Immature natural killer cell (primary cell): ENCODE measurements at regions not wholly inside any gene's neighbourhood (a gene's known extent, or its start where the extent isn't known, plus 50 kb on each side); places are given as distances from the start of the nearest gene placed in this dataset.

Source experiments
- DNase-seq, 3 donors: peaks; one replicate each; pipeline ENCODE4 v3.0.0; 2022; ENCODE audit warnings: mixed read lengths in 1 of 3
- H3K27ac Mint-ChIP-seq, 6 donors: one replicate each; pipeline ENCODE4 v1.8.0; 2020; ENCODE audit warnings: mixed read lengths in 6 of 6, mild to moderate bottlenecking in 5 of 6, inconsistent platforms in 4 of 6, moderate library complexity in 3 of 6
- H3K27me3 Mint-ChIP-seq, 3 donors: one replicate each; pipeline ENCODE4 v1.8.0; 2020 to 2021; ENCODE audit warnings: low read depth in 3 of 3, mild to moderate bottlenecking in 3 of 3, mixed read lengths in 3 of 3, moderate library complexity in 3 of 3, inconsistent platforms in 1 of 3
- H3K36me3 Mint-ChIP-seq, 3 donors: one replicate each; pipeline ENCODE4 v1.8.0; 2020; ENCODE audit warnings: mixed read lengths in 3 of 3, inconsistent platforms in 2 of 3, mild to moderate bottlenecking in 2 of 3
- H3K4me1 Mint-ChIP-seq, 2 donors: one replicate each; pipeline ENCODE4 v1.8.0; 2020; ENCODE audit warnings: inconsistent platforms in 2 of 2, mild to moderate bottlenecking in 2 of 2, mixed read lengths in 2 of 2, moderate library complexity in 1 of 2
- H3K4me3 Mint-ChIP-seq, 5 donors: one replicate each; pipeline ENCODE4 v1.8.0; 2020; ENCODE audit warnings: mild to moderate bottlenecking in 5 of 5, mixed read lengths in 5 of 5, inconsistent platforms in 3 of 5, moderate library complexity in 3 of 5
- H3K9me3 Mint-ChIP-seq, 6 donors: one replicate each; pipeline ENCODE4 v1.8.0; 2020; ENCODE audit warnings: mild to moderate bottlenecking in 6 of 6, mixed read lengths in 6 of 6, inconsistent platforms in 4 of 6, moderate library complexity in 3 of 6

DNA sequence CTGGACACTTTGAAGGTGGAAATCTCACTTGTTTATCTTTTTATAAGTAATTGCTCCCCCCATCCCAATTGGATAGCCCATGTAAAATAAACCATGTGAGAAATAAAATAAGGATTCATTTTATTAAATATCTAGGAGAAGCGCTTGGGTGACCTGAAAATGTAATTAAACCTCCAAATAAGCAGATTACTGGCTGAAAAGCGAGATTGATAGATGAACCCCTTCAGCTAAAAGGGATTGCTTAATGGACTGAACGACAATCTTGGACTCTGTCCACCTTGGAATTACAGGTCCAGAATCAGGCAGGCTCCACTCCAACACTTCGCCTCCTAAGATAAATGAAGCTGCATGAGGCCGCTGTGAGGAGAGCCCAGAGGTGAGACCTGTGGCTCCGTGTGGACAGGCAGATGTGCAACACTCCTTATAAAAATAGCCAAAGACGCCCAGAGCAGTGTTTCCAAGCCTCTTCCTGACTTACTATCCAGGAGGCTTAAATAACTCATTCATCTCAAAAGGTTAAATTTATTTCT, 441.5 kb downstream of the MTX2 start:
- no peak overlapping the region for H3K4me3 Mint-ChIP-seq
- no peaks in the 10 kb centered on the region for H3K9me3 Mint-ChIP-seq
- H3K27ac Mint-ChIP-seq = no peak overlapping the region
- H3K4me1 Mint-ChIP-seq = no peaks in the 10 kb centered on the region
- H3K36me3 Mint-ChIP-seq = no peaks in the 10 kb centered on the region
- DNase-seq = no peak
- peaks cover 2 to 7% (median 7%) of the 10 kb centered on the region in 3 donors for H3K27me3 Mint-ChIP-seq

DNA sequence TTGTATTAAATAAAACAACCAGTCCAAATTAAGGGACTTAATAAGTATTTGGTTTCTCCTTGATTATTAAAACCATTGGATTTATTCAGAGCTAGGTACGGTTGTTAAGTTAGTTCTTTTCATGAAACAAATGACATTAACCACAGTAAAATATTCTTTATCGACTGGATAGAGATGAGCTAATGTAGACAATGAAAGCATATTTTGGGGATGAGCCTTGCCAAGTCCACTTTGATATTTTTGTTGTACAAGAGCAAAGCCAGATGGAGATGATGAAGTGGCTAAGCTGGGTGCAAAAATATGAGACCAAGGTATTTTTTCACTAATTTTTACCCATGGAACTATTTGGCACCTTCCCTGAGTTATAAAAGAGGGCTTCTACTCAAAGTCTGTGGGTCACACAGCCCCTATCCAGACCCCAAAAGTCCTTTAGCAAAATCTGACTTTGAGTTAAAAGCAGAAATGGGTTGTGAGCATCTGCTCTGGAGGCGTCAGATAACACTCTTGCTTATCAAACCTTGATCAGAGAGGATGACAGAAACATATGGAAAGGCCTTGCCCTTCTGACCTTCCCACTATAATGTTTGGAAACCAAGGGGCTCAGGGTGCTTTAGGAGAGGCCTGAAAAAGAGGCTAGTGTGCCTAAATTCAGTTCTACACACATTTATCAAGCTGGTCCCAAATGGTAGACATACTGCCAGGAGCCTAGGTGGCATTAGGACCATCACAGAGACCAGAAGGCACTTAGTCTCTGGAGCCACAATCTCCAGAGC, 456.8 kb downstream of the MTX2 start:
- no peak for DNase-seq
- H3K4me1 Mint-ChIP-seq = no peaks in the 10 kb centered on the region
- H3K27ac Mint-ChIP-seq = no peak overlapping the region
- H3K9me3 Mint-ChIP-seq = no peaks in the 10 kb centered on the region
- no peak overlapping the region for H3K4me3 Mint-ChIP-seq
- H3K27me3 Mint-ChIP-seq = peaks cover 2 to 8% (median 3%) of the 10 kb centered on the region in 3 donors
- H3K36me3 Mint-ChIP-seq = peaks cover 0 to 6% (median 0%) of the 10 kb centered on the region in 3 donors

DNA sequence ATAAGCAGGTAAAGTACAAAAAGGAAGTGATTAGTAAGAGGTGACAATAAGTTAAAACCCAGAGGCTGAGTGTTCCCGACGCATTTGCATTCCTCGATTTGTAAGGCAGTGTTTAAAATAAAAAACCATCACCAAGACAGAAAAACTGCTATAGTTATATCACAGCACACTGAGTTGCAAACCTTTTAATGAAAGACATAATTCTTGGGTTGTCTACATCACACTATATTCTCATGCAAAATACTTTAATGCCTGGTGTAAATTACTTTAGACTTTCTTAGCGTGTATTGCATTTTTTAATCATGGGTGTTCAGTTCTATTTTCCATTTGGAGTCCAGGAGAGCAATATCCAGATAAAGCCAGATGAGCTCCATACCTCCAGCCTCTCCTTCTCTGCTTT, 458.5 kb downstream of the MTX2 start:
- Mint-ChIP-seq H3K27me3 (peaks cover 2 to 8% (median 3%) of the 10 kb centered on the region in 3 donors), H3K4me3 (no peak overlapping the region), H3K4me1 (no peaks in the 10 kb centered on the region), H3K9me3 (no peaks in the 10 kb centered on the region), H3K36me3 (no peaks in the 10 kb centered on the region), H3K27ac (no peak overlapping the region)
- DNase-seq = no peak

DNA sequence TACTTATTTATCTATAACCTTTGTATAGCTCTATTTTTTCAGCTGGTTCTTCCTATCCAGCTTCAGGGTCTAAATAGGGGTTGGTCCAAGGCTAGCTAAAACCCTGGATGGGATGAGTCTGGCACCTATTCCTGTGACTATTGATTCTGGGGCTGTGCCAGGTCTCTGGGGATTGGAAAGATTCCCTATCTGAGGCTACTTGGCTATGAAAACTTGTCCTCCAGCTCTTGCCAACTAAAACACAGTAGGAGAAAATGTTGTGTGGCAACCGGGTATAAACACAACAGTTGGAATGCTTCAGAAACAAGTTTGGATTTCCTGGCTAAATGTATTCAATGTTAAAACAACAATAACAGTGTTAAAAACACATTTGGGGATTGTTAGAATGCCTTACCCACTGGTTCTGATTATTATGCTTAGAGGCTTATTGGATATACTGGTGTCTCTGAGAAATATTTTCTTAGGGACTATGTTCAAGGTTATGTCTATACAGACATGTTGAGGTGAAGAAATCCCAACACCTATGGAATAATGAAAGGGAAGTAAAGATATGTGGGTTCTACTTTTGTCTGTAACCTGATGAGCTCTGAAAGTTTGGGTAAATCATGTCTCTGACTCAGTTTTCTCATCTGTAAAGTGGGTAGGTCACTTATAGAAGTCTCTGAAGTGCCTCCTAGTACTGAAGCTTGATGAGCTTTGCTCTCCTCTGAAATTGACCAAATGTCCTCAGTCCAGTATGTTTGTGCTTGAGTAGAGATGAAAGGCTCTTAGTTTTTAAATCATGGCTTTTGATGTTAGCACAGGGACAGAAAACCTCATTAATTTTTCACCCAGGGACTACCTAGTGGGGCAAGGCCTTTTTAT, 460.7 kb downstream of the MTX2 start:
- no peaks in the 10 kb centered on the region for H3K9me3 Mint-ChIP-seq
- DNase-seq = no peak
- no peaks in the 10 kb centered on the region for H3K36me3 Mint-ChIP-seq
- H3K4me1 Mint-ChIP-seq = no peaks in the 10 kb centered on the region
- H3K27ac Mint-ChIP-seq = no peak overlapping the region
- no peak overlapping the region for H3K4me3 Mint-ChIP-seq
- peaks cover 0 to 8% (median 2%) of the 10 kb centered on the region in 3 donors for H3K27me3 Mint-ChIP-seq

DNA sequence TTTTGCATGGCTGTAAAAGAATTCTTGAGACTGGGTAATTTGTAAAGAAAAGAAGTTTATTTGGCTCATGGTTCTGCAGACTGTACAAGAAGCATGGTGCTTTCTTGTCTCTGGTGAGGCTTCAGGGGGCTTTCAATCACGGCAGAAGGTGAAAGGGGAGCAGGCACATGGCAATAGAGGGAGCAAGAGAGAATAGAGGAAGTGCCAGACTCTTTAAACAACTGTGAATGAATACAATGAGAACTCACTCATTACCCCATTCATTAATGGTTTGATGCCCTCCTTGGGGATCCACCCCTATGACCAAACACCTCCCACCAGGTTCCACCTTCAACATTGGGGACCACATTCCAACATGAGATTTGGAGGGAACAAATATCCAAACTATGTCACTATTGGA, 463.5 kb downstream of the MTX2 start:
- Mint-ChIP-seq H3K27me3 (peaks cover 0 to 13% (median 2%) of the 10 kb centered on the region in 3 donors), H3K36me3 (no peaks in the 10 kb centered on the region), H3K27ac (no peak overlapping the region), H3K4me1 (no peaks in the 10 kb centered on the region), H3K9me3 (no peaks in the 10 kb centered on the region), H3K4me3 (no peak overlapping the region)
- DNase-seq = no peak

DNA sequence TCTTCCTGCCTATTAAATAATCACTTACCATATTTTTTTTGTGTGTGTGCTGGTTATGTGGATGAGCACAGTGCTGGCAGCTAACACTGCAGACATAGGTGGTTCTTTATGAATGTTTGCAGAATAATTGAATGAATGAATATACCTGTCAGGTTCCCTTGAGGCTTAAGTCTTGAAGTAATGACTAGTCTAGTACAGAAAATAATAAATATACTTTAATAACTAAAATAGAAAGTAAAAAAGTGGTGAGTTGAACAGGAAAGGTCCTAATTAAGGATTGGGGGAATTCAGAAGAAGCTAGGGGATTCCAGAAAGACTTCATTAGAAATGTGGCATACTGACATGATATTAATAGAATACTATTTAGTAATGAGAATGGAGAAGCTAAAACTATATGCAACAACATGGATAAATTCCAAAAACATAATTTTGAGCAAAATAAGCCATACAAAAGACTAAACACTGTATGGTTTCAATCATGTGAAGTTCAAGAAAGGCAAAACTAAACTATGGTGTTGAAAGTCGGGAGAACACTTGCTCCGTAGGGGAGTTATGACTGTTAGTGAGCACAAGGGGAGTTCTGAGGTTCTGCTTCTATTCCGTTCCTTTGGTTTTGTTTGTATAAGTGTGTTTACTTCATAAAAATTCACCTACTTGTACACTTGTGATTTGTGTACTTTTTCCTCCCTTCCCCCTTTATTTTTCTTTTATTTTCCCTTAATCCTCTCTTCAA, 464.6 kb downstream of the MTX2 start:
- peaks cover 0 to 11% (median 8%) of the 10 kb centered on the region in 3 donors for H3K27me3 Mint-ChIP-seq

DNA sequence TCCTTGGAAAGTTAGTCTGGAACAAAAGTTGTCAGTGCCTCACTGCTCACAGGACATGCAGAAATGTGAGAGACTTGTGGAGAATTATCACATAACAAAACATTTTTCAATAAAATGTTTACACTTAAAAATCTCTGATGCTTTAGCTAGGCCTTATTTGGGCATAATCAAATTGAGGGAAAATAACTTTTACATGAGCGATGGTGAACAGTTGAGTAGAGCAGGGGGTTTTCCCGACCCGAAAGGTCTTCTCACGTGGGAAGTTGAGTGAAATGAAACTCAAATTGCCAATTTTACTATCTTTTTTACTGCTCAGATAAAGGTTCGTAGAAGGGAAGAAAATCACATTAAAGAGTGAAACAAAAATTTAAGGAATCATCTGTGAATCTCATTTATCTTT, 465.6 kb downstream of the MTX2 start:
- no peak for DNase-seq
- Mint-ChIP-seq H3K9me3 (peaks cover 0 to 3% (median 0%) of the 10 kb centered on the region in 6 donors), H3K4me3 (no peak overlapping the region), H3K36me3 (no peaks in the 10 kb centered on the region), H3K4me1 (peaks cover 0 to 7% of the 10 kb centered on the region in 2 donors), H3K27ac (no peak overlapping the region), H3K27me3 (peaks cover 0 to 8% (median 8%) of the 10 kb centered on the region in 3 donors)

More for the DNA sequence above, 464.6 kb downstream of the MTX2 start:
- Mint-ChIP-seq H3K36me3 (no peaks in the 10 kb centered on the region), H3K4me1 (peaks cover 0 to 3% of the 10 kb centered on the region in 2 donors), H3K27ac (no peak overlapping the region), H3K9me3 (peaks cover 0 to 3% (median 0%) of the 10 kb centered on the region in 6 donors), H3K4me3 (no peak overlapping the region)
- DNase-seq = no peak

DNA sequence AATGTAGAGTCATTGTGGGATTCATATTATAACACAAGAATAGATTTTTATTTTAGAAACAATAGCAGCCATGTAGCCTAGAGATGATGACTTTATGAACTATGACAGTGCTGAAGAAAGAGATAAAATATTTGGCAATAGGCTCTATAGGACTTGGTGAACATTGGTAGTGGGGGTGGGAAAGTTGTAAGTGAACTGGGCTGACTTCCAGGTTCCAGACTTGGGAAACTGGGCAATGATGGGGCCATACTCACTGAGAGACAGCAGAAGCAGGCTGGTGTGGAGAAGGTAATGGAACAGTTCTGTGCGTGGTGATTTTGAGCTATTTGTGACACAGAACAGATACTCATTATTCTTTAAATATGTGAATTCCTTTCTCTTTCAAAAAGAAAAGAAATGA, 470.3 kb upstream of the HNRNPA3 start:
- Mint-ChIP-seq H3K27ac (no peak overlapping the region), H3K4me1 (peaks cover 3 to 14% of the 10 kb centered on the region in 2 donors), H3K9me3 (peaks cover 0 to 3% (median 0%) of the 10 kb centered on the region in 6 donors), H3K4me3 (no peak overlapping the region), H3K36me3 (no peaks in the 10 kb centered on the region), H3K27me3 (peaks cover 2 to 14% (median 6%) of the 10 kb centered on the region in 3 donors)
- DNase-seq = no peak

DNA sequence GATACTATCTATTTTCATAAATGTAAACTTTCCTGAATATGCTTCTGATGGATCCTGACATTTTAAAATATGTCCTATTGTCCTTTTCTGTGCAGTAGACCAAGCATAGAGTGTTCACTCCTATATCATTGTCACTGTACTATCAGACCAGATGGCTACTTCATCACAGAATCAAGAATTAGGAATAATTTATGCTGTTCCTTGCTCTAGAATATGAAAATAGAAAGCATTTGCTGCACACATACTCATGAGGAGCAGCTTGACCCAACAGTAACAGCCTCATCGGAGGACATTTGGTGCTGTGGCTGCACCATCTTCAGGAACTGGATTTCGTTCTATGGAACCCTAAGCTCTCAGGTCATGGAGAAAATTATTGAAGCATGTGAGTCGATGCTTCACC, 468.9 kb upstream of the HNRNPA3 start:
- DNase-seq = no peak
- Mint-ChIP-seq H3K27ac (no peak overlapping the region), H3K4me1 (peaks cover 3 to 13% of the 10 kb centered on the region in 2 donors), H3K4me3 (no peak overlapping the region), H3K9me3 (no peaks in the 10 kb centered on the region), H3K27me3 (peaks cover 2 to 12% (median 4%) of the 10 kb centered on the region in 3 donors), H3K36me3 (no peaks in the 10 kb centered on the region)

DNA sequence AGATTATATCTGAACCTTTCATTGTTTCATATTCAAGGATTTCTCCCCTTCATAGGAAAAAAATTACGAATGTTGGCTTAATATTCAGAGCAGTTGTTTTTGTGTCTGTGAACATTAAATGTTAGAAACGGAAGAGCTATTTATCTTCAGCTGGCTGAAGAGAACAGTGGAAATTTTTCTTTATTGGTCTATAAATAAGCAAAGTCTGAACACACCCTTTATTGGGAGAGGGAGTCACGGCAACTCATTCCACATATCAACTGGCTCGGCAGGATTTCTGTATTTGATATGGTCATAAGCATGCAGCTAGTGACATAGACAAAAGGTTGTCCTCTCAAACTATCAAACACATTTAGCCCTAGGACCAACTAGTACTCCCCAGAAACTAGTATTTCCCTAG, 468.4 kb upstream of the HNRNPA3 start:
- no peaks in the 10 kb centered on the region for H3K36me3 Mint-ChIP-seq
- H3K4me1 Mint-ChIP-seq = peaks cover 3 to 8% of the 10 kb centered on the region in 2 donors
- no peak for DNase-seq
- peaks cover 2 to 12% (median 2%) of the 10 kb centered on the region in 3 donors for H3K27me3 Mint-ChIP-seq
- H3K4me3 Mint-ChIP-seq = no peak overlapping the region
- H3K9me3 Mint-ChIP-seq = no peaks in the 10 kb centered on the region
- H3K27ac Mint-ChIP-seq = no peak overlapping the region

DNA sequence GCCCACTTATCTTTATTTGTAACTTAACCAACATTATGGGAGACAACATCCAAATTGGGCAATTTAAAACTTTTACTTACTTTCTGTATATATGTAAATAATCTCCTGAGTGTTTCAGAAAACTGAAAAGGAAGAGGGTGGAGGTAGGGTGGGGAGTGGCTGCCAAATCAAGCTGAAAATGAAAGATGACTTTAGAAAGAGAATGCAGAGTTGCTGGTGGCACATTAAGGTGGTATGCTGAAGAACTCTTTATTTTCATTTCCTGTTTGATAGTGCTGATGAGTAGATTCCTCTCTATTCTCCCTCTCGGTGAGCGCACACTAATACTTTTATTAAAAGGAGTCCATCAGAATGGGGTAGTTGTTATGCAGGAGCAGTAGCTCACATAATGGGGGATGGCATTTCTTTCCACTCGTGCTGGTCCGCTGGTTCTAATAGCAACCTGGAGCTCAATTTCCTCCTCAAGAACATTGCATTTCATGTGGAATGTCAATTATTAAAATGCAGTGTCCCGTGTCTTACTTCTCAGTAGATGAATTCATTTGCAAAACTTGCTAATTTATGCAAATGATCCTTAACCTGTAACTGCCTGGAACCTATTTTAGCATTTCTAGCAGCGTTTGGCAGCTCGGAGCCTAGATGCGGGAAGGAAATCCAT, 466.9 kb upstream of the HNRNPA3 start:
- Mint-ChIP-seq H3K9me3 (no peaks in the 10 kb centered on the region), H3K4me1 (peaks cover 5 to 8% of the 10 kb centered on the region in 2 donors), H3K36me3 (no peaks in the 10 kb centered on the region), H3K4me3 (no peak overlapping the region), H3K27me3 (peaks cover 2 to 12% (median 6%) of the 10 kb centered on the region in 3 donors), H3K27ac (no peak overlapping the region)
- DNase-seq = no peak

DNA sequence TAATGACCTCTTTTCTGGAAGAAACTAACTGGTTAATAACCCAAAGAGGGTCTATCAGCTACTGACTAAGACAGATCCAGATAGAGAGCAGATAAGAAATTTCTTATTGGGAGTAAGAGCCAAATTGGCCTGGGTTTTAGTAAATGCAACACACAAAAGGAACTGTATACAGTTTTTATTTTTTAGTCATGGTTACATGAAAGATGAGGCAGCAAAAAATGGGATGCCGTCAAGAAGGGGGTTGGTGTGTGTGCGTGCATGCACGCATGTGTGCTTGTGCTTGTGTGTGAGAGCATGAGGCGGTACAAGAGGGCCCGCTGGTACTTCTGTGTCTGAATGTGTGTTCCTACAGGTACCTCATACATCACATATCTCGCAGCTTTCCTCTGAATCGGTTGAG, 466.2 kb upstream of the HNRNPA3 start:
- Mint-ChIP-seq H3K27me3 (peaks cover 2 to 10% (median 6%) of the 10 kb centered on the region in 3 donors), H3K36me3 (no peaks in the 10 kb centered on the region), H3K4me1 (peaks cover 6 to 8% of the 10 kb centered on the region in 2 donors), H3K9me3 (no peaks in the 10 kb centered on the region), H3K4me3 (no peak overlapping the region), H3K27ac (no peak overlapping the region)
- DNase-seq = no peak

DNA sequence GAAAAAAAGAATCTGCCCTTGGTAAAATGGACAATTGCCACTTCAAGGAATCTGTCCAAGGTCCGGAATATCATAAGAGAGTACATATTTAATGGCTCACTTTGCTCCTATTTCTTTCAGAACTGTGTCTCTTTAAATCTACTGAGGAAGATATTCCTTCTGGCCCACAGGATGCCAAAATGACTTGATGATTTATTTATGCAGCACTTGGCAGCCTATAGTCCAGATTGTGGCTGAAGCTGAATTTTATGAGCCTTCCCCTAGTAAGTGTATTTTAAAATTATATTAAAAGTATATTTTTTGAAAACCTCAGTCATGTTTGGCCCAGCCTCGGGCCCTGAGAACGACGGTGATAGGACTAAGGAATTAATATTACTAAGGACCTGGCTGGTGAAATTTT, 465.1 kb upstream of the HNRNPA3 start:
- H3K4me1 Mint-ChIP-seq = peaks cover 6 to 8% of the 10 kb centered on the region in 2 donors

More for the DNA sequence above, 465.1 kb upstream of the HNRNPA3 start:
- DNase-seq = no peak
- peaks cover 0 to 7% (median 4%) of the 10 kb centered on the region in 3 donors for H3K27me3 Mint-ChIP-seq
- H3K9me3 Mint-ChIP-seq = no peaks in the 10 kb centered on the region
- H3K27ac Mint-ChIP-seq = no peak overlapping the region
- H3K36me3 Mint-ChIP-seq = no peaks in the 10 kb centered on the region
- no peak overlapping the region for H3K4me3 Mint-ChIP-seq
